GM23338 (cell line): ENCODE measurements at regions not wholly inside any gene's neighbourhood (a gene's known extent, or its start where the extent isn't known, plus 50 kb on each side); places are given as distances from the start of the nearest gene placed in this dataset.

ENCODE experiments used
- ATAC-seq: fragments of 200-7000 bp; cut with Tn5 transposase; 3 replicates; pipeline ENCODE4 v1.9.1; 2020
- DNase-seq: peaks from one replicate; pipeline ENCODE4 v3.0.0-alpha.2; 2015; ENCODE audit warnings: low spot score
- H2AFZ ChIP-seq: fragments of 200-600 bp; sonication (generic); 2 replicates; pipeline ENCODE4 v1.8.0; 2016; ENCODE audit warnings: antibody characterized with exemption, mild to moderate bottlenecking, moderate library complexity
- H3F3A ChIP-seq: fragments of 200-600 bp; sonication (generic); replicated peaks from 2 replicates; pipeline ENCODE4 v1.8.0; 2017; ENCODE audit warnings: antibody characterized with exemption, mixed run types, low read depth
- H3K27ac ChIP-seq: fragments of 200-600 bp; sonication (generic); 2 replicates; pipeline ENCODE4 v1.6.1; 2016; ENCODE audit warnings: low read depth
- H3K27me3 ChIP-seq: fragments of 200-600 bp; sonication (generic); 2 replicates; pipeline ENCODE4 v1.8.0; 2016; ENCODE audit warnings: mild to moderate bottlenecking, mixed run types, moderate library complexity; ENCODE audit not compliant: insufficient read depth
- H3K36me3 ChIP-seq: fragments of 200-600 bp; sonication (generic); 2 replicates; pipeline ENCODE4 v1.8.0; 2016; ENCODE audit warnings: mild to moderate bottlenecking; ENCODE audit not compliant: insufficient read depth
- H3K4me1 ChIP-seq: fragments of 200-600 bp; sonication (generic); 2 replicates; pipeline ENCODE4 v1.8.0; 2016; ENCODE audit warnings: mild to moderate bottlenecking, moderate library complexity; ENCODE audit not compliant: insufficient read depth
- H3K4me2 ChIP-seq: fragments of 200-600 bp; sonication (generic); 2 replicates; pipeline ENCODE4 v1.7.1; 2017; ENCODE audit warnings: mixed run types
- H3K4me3 ChIP-seq: fragments of 200-600 bp; sonication (generic); 2 replicates; pipeline ENCODE4 v1.6.1; 2016; ENCODE audit warnings: mixed run types
- H3K79me2 ChIP-seq: fragments of 200-600 bp; sonication (generic); replicated peaks from 2 replicates; pipeline ENCODE4 v1.8.0; 2017; ENCODE audit warnings: mild to moderate bottlenecking; ENCODE audit not compliant: insufficient read depth
- H3K9me2 ChIP-seq: fragments of 200-600 bp; sonication (generic); 2 replicates; pipeline ENCODE4 v1.8.0; 2017; ENCODE audit not compliant: insufficient read depth
- H4K20me1 ChIP-seq: fragments of 200-600 bp; sonication (generic); replicated peaks from 2 replicates; pipeline ENCODE4 v1.8.0; 2017; ENCODE audit warnings: mild to moderate bottlenecking; ENCODE audit not compliant: insufficient read depth
- H3K27ac Mint-ChIP-seq: 2 replicates; pipeline ENCODE4 v1.8.0; 2020; ENCODE audit warnings: inconsistent platforms, mild to moderate bottlenecking, moderate library complexity, mixed read lengths
- H3K27me3 Mint-ChIP-seq: 3 replicates; pipeline ENCODE4 v1.8.0; 2022; ENCODE audit warnings: low read depth, mild to moderate bottlenecking, moderate library complexity, mixed read lengths, inconsistent platforms; ENCODE audit not compliant: insufficient read depth, poor library complexity
- H3K36me3 Mint-ChIP-seq: 3 replicates; pipeline ENCODE4 v1.8.0; 2021; ENCODE audit warnings: low read depth, mild to moderate bottlenecking, inconsistent platforms, moderate library complexity, mixed read lengths
- H3K4me1 Mint-ChIP-seq: 3 replicates; pipeline ENCODE4 v1.8.0; 2020; ENCODE audit warnings: mild to moderate bottlenecking, inconsistent platforms, mixed read lengths
- H3K4me3 Mint-ChIP-seq: 3 replicates; pipeline ENCODE4 v1.8.0; 2021; ENCODE audit warnings: moderate library complexity, mild to moderate bottlenecking, inconsistent platforms, mixed read lengths
- H3K9me3 Mint-ChIP-seq: 3 replicates; pipeline ENCODE4 v1.8.0; 2020; ENCODE audit warnings: moderate library complexity, mild to moderate bottlenecking, inconsistent platforms, mixed read lengths
- CREB1 ChIP-seq: fragments of 250-450 bp; sonication (Bioruptor Pico); IDR thresholded peaks from 2 replicates; pipeline ENCODE4 v1.5.0; 2020; ENCODE audit warnings: low read depth, mild to moderate bottlenecking, moderate library complexity
- EZH2 ChIP-seq: fragments of 200-600 bp; sonication (generic); IDR thresholded peaks from one replicate; pipeline ENCODE4 v1.8.0; 2017; ENCODE audit warnings: antibody characterized with exemption, mild to moderate bottlenecking, low read depth; ENCODE audit not compliant: unreplicated experiment
- EZH2phosphoT487 ChIP-seq: fragments of 200-600 bp; sonication (generic); IDR thresholded peaks from one replicate; pipeline ENCODE4 v1.8.1; 2018; ENCODE audit warnings: antibody characterized with exemption; ENCODE audit not compliant: unreplicated experiment
- NANOG ChIP-seq: IDR thresholded peaks from 2 replicates; pipeline ENCODE4 v1.6.1; 2016; ENCODE audit warnings: antibody characterized with exemption, borderline replicate concordance
- ZNF331 ChIP-seq: fragments of 250-450 bp; sonication (Bioruptor Pico); IDR thresholded peaks from 2 replicates; pipeline ENCODE4 v1.5.0; 2020; ENCODE audit warnings: low read depth, mild to moderate bottlenecking, moderate library complexity
- TF ChIP-seq, protein P1 (sequence below), 2 experiments: fragments of 200-600 bp in 1 of 2; sonication (generic) in 1 of 2; conservative IDR thresholded peaks; 2 replicates each; pipeline versions ENCODE4 v1.5.1 to v1.6.1; 2016 to 2017; ENCODE audit warnings: antibody characterized with exemption in 2 of 2, low read depth in 2 of 2, mild to moderate bottlenecking in 2 of 2, moderate library complexity in 1 of 2
- TF ChIP-seq, protein P2 (sequence below): IDR thresholded peaks from 2 replicates; pipeline ENCODE4 v1.6.1; 2016; ENCODE audit warnings: antibody characterized with exemption
- TF ChIP-seq, protein P3 (sequence below): IDR thresholded peaks from one replicate; pipeline ENCODE4 v1.6.1; 2018; ENCODE audit warnings: antibody characterized with exemption; ENCODE audit not compliant: unreplicated experiment

DNA sequence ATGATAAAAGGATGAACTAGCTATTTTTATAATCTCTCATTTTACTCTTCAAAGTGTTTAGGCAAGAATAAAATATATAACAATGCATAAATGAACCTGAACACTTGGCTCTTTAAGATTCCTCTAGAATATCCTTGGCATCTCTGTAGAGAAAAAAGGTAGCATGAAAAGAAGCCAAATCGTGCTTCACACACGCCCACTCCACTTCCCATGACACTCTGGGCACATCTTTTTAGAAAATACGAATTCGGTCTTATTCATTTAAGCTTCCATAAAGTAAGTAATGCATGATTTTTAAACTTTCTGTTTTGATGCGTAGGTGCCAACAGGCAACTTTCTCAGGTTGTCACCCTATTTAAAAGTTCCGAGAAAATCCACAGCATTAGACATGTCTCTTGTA is 73.6 kb upstream of the SORBS2 start (continued):
- TF ChIP-seq, protein P1, sequence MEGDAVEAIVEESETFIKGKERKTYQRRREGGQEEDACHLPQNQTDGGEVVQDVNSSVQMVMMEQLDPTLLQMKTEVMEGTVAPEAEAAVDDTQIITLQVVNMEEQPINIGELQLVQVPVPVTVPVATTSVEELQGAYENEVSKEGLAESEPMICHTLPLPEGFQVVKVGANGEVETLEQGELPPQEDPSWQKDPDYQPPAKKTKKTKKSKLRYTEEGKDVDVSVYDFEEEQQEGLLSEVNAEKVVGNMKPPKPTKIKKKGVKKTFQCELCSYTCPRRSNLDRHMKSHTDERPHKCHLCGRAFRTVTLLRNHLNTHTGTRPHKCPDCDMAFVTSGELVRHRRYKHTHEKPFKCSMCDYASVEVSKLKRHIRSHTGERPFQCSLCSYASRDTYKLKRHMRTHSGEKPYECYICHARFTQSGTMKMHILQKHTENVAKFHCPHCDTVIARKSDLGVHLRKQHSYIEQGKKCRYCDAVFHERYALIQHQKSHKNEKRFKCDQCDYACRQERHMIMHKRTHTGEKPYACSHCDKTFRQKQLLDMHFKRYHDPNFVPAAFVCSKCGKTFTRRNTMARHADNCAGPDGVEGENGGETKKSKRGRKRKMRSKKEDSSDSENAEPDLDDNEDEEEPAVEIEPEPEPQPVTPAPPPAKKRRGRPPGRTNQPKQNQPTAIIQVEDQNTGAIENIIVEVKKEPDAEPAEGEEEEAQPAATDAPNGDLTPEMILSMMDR (conservative IDR thresholded peaks at IDR 0.05; ENCODE audit: low read depth in 2 of 2) = no peak
- TF ChIP-seq ZNF331 (CRISPR knock-in tag) = no peak
- TF ChIP-seq, protein P2, sequence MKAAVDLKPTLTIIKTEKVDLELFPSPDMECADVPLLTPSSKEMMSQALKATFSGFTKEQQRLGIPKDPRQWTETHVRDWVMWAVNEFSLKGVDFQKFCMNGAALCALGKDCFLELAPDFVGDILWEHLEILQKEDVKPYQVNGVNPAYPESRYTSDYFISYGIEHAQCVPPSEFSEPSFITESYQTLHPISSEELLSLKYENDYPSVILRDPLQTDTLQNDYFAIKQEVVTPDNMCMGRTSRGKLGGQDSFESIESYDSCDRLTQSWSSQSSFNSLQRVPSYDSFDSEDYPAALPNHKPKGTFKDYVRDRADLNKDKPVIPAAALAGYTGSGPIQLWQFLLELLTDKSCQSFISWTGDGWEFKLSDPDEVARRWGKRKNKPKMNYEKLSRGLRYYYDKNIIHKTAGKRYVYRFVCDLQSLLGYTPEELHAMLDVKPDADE = no peak
- TF ChIP-seq NANOG = no peak

- ATAC-seq = no peak
- no peaks in the 10 kb centered on the region for H3K79me2 ChIP-seq
- no peak overlapping the region for H3K4me3 Mint-ChIP-seq
- TF ChIP-seq, protein P1 (conservative IDR thresholded peaks at IDR 0.05; ENCODE audit: low read depth in 2 of 2) = no peak
- TF ChIP-seq NANOG = no peak
- TF ChIP-seq EZH2phosphoT487 = no peak
- TF ChIP-seq, protein P3, sequence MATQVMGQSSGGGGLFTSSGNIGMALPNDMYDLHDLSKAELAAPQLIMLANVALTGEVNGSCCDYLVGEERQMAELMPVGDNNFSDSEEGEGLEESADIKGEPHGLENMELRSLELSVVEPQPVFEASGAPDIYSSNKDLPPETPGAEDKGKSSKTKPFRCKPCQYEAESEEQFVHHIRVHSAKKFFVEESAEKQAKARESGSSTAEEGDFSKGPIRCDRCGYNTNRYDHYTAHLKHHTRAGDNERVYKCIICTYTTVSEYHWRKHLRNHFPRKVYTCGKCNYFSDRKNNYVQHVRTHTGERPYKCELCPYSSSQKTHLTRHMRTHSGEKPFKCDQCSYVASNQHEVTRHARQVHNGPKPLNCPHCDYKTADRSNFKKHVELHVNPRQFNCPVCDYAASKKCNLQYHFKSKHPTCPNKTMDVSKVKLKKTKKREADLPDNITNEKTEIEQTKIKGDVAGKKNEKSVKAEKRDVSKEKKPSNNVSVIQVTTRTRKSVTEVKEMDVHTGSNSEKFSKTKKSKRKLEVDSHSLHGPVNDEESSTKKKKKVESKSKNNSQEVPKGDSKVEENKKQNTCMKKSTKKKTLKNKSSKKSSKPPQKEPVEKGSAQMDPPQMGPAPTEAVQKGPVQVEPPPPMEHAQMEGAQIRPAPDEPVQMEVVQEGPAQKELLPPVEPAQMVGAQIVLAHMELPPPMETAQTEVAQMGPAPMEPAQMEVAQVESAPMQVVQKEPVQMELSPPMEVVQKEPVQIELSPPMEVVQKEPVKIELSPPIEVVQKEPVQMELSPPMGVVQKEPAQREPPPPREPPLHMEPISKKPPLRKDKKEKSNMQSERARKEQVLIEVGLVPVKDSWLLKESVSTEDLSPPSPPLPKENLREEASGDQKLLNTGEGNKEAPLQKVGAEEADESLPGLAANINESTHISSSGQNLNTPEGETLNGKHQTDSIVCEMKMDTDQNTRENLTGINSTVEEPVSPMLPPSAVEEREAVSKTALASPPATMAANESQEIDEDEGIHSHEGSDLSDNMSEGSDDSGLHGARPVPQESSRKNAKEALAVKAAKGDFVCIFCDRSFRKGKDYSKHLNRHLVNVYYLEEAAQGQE = no peak
- no peak for TF ChIP-seq CREB1 (CRISPR knock-in tag)
- no peak for TF ChIP-seq EZH2
- TF ChIP-seq, protein P2 = no peak
These were observed 75.0 kb upstream of the SORBS2 start for GRCh38 chr4:185886832-185887524.

More at GRCh38 chr4:185886832-185887524, 75.0 kb upstream of the SORBS2 start:
- Histone ChIP-seq H3F3A (no peaks in the 10 kb centered on the region), H3K4me1 (no peaks in the 10 kb centered on the region), H3K4me3 (no peak overlapping the region), H3K9me2 (no peaks in the 10 kb centered on the region), H3K27ac (no peak overlapping the region), H3K4me2 (no peak overlapping the region), H4K20me1 (no peaks in the 10 kb centered on the region), H2AFZ (peak overlapping the region; percentile 82; the same call in 1 of the 2 replicates), H3K36me3 (no peaks in the 10 kb centered on the region), H3K27me3 (no peaks in the 10 kb centered on the region)
- no peak overlapping the region for H3K27ac Mint-ChIP-seq
- peaks cover 13% of the 10 kb centered on the region for H3K36me3 Mint-ChIP-seq
- H3K4me1 Mint-ChIP-seq = no peaks in the 10 kb centered on the region; the same call in 2 of the 3 replicates
- H3K9me3 Mint-ChIP-seq = peaks cover 21% of the 10 kb centered on the region
- no peak for DNase-seq
- peaks cover 6% of the 10 kb centered on the region for H3K27me3 Mint-ChIP-seq
